GM18868 (cell line): ENCODE measurements at regions not wholly inside any gene's neighbourhood (a gene's known extent, or its start where the extent isn't known, plus 50 kb on each side); places are given as distances from the start of the nearest gene placed in this dataset.

Source experiments
- ATAC-seq: cut with Tn5 transposase; IDR thresholded peaks from one replicate; pipeline ENCODE4 v1.9.1; 2021; ENCODE audit warnings: mild to moderate bottlenecking, moderate library complexity; ENCODE audit not compliant: unreplicated experiment

- ATAC-seq = no peak
Measured at GRCh38 chr20:50242548-50242862, 51.9 kb downstream of the CEBPB start.

GRCh38 chr20:50242863-50243609 is 52.4 kb downstream of the CEBPB start:
- no peak for ATAC-seq

GRCh38 chr20:50243610-50244351 is 53.2 kb downstream of the CEBPB start:
- no peak for ATAC-seq

GRCh38 chr20:50244352-50245149 is 53.9 kb downstream of the CEBPB start:
- ATAC-seq = no peak

- no peak for ATAC-seq
Measured at GRCh38 chr20:50245498-50246366, 55.1 kb downstream of the CEBPB start.

GRCh38 chr20:50246367-50247195 is 56.0 kb downstream of the CEBPB start:
- no peak for ATAC-seq

- ATAC-seq = no peak
Measured at GRCh38 chr20:50247196-50248094, 56.8 kb downstream of the CEBPB start.

- ATAC-seq = no peak
Measured at GRCh38 chr20:50248104-50248641, 57.5 kb downstream of the CEBPB start.

- no peak for ATAC-seq
Measured at GRCh38 chr20:50249447-50250388, 59.1 kb downstream of the CEBPB start.

- no peak for ATAC-seq
Measured at GRCh38 chr20:50250679-50251382, 60.2 kb downstream of the CEBPB start.

- ATAC-seq = no peak
Measured at GRCh38 chr20:50251383-50251748, 60.7 kb downstream of the CEBPB start.

- no peak for ATAC-seq
Measured at GRCh38 chr20:50251992-50252511, 61.4 kb downstream of the CEBPB start.

- no peak for ATAC-seq
Measured at GRCh38 chr20:50252701-50253100, 62.1 kb downstream of the CEBPB start.

- ATAC-seq = no peak
Measured at GRCh38 chr20:50253101-50253500, 62.5 kb downstream of the CEBPB start.

- ATAC-seq = no peak
Measured at GRCh38 chr20:50254466-50255079, 63.9 kb downstream of the CEBPB start.

GRCh38 chr20:50256577-50256976 is 65.9 kb downstream of the CEBPB start:
- no peak for ATAC-seq
